ENCODE measurements at regions not wholly inside any gene's neighbourhood (a gene's known extent, or its start where the extent isn't known, plus 50 kb on each side); places are given as distances from the start of the nearest gene placed in this dataset.

GRCh38 chr2:33911327-33911726 is 312.2 kb upstream of the FAM98A start:
- no peak for TF ChIP-seq POLR2A (IDR thresholded peaks at IDR 0.05; ENCODE audit: low read depth, low read length)
- TF ChIP-seq POLR2AphosphoS5 (IDR thresholded peaks at IDR 0.05; ENCODE audit: low read depth, low read length) = no peak
